ENCODE measurements at regions not wholly inside any gene's neighbourhood (a gene's known extent, or its start where the extent isn't known, plus 50 kb on each side); places are given as distances from the start of the nearest gene placed in this dataset.

DNA sequence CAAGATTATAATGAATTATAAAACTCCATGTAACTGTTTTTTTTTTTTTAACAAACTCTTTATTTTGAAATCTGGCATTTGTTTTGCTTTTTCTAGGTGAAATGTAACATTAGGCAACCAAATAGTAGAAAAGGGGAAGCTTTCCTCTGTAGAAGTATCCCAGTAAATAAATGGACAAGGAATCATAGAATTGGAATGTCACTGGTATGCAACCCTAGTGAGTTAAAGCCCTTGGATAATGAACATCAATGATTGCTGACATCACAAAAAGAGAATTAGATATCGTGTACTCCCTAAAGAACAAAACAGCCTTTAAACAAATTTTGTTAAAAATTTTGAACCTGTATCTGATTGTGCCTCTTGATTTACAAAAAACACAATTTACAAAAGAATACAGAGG is 93.9 kb upstream of the OGFRL1 start:
- TF ChIP-seq CTCF (IDR thresholded peaks at IDR 0.05; ENCODE audit: borderline replicate concordance, extremely low read depth, low read length, poor library complexity, severe bottlenecking) (no peak), EZH2 (IDR thresholded peaks at IDR 0.05; ENCODE audit: borderline replicate concordance, low read depth, low read length, severe bottlenecking) (no peak)

Data from DND-41 (cell line).